ENCODE measurements at regions not wholly inside any gene's neighbourhood (a gene's known extent, or its start where the extent isn't known, plus 50 kb on each side); places are given as distances from the start of the nearest gene placed in this dataset.
"Not testable (repeated sequence)": the region's sequence is repeated elsewhere in the genome, so short reads cannot be mapped to it uniquely, and the experiment has no call there.

DNA sequence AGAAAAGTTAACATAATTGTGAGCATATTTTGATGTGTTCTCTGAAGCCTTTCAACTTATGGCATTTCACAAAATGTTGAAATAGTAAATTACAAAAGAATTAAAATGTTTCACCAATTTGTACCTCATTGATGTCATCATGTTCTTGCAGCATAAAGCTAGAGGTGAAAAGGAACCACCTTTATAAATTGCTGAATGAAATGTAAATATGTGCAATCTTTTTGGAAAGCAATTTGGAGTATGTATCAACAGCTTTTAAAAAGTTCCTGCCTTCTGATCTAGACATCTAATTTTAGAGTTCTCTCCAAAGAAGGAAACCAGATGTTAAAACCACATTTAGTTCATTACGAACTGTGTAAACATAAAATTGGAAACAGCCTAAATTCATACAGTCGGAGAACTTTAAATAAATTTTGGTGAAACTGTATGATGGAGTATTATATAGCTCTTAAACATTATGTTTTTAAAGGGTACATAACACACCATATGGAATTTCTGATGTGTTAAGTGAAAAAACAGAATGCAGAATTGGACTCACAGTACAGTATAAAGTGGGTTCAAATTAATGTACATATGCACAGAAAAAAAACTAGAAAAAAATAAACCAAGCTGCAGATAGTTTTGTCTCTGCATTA, 311.2 kb upstream of the NAALADL2 start:
- DNase-seq, result no peak

DNA sequence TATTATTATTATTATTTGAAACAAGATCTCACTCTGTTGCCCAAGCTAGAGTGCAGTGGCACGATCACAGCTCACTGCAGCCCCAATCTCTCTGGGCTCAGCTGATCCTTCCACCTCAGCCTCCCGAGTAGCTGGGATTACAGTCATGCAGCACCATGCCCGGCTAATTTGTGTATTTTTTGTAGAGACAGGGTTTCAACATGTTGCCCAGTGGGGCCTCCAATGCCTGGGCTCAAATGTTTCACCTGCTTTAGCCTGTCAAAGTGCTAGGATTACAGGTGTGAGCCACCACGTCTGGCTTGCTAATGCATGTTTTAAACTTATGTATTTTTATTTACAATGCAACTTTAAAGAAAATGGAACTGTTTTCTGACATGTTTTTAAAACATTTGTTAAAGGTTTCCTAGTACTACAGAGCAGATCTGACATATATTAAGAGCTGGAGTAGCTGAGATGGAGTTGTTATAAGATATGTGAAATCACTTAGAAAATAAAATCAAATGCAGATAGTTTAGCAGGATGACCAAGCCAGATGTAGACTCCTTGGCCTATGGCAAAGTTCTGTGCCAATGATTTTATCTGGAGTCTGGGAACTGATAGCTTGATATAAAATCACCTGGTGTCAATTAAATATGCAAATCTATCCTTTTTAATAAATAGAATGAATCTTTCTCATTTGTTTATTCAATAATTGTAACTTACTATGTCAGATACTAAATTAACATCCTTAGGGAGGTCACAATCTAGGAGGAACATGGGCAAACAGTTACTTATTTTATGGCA, 310.1 kb upstream of the NAALADL2 start:
- DNase-seq, result no peak

DNA sequence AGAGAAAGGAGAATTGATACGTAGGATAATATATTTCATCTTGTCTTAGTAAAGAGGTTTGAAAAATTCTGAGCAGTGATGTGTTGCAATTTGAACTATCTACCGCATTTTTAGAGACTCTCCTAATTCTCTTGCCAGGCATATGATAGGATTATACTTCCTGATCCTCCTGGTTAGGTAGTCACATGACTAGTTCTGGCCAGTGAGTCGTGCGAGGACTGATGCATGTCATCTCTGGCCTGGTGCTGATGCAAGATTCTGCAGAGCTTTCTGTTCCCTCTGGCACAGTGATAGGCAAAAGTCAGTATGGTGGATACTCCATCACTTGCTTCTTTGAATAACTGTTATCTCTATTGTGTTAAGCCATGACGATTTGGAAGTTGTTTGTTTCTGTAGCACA, 277.6 kb upstream of the NAALADL2 start:
- no peak for DNase-seq

DNA sequence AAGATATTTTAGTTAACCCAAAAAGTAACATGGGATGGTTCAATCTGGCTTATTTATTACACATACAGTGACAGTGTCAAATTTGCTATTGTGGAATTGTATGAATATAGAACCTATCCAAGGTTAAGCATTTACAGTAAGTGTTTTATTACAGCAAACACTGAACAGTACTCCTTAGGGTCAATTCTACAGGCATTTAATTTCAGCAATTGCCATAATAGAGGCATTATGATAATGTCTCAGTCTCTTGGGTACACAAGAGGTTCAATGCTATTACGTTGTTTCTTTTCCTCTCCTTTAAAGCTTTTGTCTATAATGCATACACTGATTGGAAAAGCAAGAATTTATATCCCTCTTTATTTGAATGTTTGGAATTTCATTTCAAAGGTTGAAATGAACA, 275.7 kb upstream of the NAALADL2 start:
- no peak for DNase-seq

DNA sequence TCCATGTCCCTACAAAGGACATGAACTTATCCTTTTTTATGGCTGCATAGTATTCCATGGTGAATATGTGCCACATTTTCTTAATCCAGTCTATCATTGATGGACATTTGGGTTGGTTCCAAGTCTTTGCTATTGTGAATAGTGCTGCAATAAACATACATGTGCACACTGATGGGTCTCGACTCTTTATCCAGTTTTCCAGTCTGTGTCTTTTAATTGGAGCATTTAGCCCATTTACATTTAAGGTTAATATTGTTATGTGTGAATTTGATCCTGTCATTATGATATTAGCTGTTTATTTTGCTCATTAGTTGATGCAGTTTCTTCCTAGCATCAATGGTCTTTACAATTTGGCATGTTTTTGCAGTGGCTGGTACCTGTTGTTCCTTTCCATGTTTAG, 272.0 kb upstream of the NAALADL2 start:
- DNase-seq, result not testable (repeated sequence)

DNA sequence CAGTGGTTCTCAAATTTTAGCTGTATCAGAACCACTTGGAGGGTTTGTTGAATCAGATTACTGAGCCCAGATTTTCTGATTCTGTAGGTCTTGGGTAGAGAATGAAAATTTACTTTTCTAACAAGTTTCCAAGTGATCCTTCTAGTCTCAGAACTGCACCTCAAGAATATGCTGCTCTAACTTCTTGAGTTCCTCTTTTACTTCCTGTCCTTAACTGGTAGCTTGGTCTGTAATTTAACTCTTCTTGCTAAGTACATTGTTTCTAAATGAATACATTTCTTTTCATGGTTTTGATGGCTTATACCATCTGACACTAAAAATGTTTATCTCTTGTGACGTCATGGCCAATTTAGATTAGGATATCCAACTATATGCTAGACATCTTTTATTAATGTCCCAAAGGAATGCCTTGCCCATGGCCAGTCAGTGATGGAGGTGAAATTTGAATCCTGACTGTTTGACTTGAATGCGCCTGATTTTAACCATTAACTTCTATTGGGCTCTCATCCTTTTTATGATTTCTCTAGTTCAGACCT, 262.6 kb upstream of the NAALADL2 start:
- DNase-seq, result no peak

DNA sequence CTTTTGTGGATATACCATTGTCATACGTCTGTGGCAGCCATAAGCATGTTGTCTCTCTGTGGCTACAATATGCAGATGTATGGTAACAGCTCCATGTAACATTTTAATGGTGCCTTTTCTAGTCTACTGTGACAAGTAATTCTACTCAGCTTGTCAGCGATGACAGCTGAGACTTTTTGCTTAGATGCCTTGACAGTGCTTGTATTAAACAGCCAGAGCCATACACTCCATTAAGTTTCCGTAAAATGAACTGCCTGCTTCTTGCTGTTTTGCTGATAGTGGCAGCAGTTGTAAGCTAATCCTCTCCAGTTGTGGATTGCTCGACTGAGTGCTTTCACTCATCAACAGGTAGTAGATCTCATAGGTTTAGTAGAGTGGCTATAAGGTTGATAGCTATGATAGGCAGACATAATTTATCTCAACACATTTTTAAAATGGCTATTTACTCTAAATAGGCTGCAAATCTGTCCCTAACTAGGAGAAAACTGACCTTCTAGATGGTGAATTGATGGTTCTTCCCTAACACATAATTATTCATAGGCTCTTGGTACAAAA, 260.2 kb upstream of the NAALADL2 start:
- DNase-seq, result no peak

DNA sequence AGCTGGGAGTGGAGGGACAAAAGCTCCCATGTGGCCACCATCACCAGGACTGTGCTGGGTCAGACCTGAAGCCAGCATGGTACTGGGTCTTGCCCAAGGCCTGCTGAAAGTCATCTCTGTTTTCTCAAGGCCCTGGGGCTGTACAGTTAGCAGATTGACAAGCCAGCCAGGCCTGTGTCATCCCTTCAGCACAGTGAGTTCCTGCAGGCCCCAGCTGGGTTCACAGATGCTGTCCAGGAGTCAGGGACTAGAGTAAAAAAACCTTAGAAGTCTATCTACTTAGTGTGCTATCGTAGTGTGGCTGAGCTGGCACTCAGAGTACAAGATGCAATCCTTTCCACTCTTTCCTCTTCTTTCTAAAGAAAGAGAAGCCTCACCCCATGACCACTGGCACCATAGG, 246.0 kb upstream of the NAALADL2 start:
- DNase-seq, result no peak

DNA sequence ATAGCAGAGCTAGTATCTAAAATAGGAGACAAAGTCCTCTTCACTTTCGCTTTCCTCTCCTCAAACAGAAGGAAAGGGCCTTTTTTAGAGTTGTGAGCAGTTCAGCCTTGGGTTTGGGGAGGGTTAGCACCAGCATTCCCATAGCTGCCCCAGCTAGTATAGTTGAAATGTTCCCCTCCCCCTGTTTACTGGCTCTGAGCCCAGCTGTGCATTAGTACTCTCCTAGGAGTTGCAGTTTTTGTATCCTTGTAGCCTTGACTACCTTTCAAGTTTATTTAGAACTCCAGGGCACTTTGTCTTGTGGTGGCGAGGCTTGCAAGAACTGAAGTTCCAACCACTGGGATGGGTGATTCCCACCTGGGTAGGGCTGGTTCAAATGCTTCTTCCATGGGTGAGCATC, 245.1 kb upstream of the NAALADL2 start:
- no peak for DNase-seq

DNA sequence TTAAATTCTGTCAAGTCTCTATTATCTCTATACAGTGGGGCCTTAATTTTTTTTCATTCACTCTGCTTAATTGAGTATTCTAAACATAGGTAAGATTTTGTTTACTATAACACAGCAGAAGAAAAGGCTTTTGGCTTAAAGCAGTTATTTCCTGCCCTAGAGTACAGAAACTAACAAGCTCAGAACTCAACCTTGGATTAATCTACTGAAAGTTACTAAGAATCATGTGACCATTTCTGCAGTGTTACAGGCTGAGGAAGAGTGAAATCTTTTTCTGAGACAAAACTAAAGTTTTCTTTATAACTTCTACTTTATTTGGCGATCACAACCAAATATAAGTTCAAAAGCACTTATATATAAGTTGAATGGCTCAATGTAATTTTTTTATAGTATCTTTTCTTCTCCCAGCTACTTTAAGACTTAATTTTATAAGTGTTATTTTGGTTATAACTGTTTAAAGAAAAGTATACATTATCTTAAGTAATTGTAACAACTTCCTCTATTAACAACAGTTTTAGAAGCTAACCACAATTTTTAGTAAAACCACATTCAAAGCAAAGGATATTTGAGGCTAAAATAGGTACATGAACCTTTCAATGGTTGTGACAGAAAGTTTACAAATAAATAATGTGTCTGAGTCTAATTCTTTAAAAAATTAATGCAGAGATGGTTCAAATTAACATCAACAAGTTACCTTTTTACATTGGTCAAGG, 240.6 kb upstream of the NAALADL2 start:
- no peak for DNase-seq

DNA sequence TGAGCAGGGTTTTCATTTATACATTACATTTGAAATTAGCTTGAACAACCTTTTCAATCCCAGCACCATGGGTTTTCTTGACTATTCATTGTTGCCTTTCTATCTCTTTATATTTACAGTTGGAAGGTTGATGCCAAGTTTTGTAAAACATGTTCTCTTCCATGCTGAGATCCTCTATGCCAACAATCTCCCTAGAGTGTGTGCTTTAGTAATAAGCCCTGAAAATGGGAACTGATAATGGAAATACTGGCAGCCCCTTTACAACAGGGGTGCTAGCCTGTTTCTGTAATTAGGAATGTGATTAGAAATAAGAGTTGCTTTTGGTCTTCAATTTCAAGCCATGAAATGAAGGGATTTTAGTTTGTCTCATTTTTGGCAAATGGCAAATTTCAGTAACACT, 239.9 kb upstream of the NAALADL2 start:
- DNase-seq, result no peak

DNA sequence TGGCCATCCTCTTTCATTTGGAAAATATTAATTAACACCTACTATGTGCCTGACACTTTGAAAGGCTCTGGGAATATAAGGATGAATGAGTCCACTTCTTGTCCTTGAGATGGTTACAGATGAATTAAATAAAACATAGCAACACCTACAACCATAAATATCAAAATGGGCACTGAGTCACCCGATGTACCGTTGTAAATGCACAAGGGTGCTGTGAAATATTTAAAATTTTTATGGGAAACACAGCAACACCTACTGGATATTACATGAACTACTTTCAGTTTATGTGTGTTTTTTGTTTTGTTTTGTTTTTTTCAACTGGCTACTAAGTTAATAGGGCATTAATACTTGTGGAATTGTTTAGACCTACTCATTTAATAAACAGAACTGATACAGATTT, 239.0 kb upstream of the NAALADL2 start:
- no peak for DNase-seq

DNA sequence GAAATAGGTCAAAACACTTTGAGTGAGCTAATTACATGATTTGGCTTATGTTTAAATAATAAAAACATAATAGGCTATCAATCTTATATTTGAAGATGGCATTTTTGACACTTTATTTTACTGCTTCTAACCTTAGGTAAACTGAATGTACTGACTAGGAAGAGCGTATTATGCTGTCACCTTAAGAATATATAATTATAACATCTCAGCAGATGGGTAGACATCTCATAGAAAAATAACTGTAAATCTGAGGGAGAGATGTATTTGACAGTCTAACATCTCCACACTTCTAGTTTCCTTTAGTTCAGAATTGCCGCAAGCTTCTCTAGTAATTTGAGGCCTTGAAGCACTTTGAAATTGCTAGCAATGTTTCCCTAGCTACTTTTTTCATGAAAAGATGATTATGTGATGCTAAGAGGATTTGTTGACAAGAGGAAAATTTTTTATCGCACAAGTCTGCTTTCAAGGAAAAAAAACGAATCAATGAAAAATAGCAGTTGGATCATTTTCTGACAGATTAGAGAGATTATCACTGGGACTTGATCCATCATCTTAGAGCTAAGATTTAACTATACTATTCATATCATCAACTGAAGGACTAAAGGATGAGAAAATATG, 238.2 kb upstream of the NAALADL2 start:
- DNase-seq, result no peak

DNA sequence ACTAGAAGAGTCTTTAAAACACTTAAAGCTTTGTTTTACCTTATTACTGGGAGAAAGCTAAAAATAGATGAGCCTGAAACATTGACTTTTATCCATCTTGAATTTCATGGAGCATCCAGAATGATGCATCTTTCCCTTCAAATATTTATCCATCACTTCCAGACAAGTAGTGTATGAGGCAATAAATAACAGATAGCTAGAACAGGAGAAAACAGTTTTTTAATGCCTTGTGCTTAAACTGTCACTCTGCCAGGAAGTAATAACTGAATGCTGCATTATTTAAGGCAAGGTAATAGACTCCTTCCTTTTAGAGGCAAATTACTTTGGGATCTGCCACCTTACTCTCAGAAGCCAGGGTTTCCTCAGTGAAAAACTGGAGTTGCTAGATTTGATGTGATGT, 225.8 kb upstream of the NAALADL2 start:
- DNase-seq, result no peak

DNA sequence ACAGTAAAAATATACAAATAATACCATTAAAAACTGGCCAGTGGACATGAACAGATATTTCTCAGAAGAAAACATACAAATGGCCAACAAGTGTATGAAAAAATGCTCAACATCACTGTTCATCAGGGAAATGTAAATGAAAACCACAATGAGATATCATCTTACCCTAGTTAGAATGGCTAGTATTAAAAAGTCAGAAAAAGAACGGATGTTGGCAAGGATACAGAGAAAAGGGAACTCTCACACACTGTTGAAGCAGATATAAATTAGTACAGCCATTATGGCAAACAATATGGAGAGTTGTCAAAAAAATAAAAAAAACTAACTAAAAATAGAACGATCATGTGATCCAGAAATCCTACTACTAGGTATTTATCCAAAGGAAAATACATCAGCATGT, 222.7 kb upstream of the NAALADL2 start:
- no peak for DNase-seq

DNA sequence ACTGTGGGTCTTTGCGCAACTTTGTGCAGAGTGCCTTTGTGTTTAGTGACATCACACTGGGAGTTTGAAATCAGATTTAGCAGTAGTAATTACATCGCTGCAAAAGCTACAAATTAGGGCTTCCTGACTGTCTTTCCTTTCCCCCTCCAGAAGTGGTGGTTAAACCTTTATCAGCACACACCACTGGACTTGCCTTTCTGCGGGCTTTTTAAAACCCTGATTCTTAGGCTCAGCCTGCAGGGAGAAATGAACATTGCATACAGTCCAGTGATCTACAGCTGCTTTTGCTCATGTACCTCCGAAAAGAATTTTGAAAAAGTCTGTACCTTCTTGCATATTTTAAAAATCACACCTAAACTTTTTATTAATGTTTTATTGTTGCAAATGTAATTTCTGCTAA, 219.7 kb upstream of the NAALADL2 start:
- DNase-seq, result no peak

DNA sequence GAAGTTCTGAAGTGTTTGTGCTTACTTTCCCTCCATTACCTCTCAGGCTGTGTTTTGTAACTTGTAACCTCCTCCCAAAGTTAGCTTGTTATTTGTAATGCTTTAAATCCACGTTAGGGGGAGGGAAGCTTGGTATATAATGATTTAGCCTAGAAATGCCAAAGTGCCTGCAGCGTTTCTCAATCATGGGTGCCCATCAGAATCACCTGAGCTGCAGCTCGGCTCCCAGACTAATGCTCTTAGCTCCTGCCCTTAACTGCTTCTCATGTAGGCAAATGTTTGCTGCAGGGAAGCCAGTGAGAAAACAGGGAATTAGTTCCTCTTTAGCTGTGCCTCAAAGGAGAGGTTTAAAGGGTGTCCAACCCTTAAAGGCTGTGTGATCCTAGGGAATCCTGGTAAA, 219.2 kb upstream of the NAALADL2 start:
- DNase-seq, result no peak

DNA sequence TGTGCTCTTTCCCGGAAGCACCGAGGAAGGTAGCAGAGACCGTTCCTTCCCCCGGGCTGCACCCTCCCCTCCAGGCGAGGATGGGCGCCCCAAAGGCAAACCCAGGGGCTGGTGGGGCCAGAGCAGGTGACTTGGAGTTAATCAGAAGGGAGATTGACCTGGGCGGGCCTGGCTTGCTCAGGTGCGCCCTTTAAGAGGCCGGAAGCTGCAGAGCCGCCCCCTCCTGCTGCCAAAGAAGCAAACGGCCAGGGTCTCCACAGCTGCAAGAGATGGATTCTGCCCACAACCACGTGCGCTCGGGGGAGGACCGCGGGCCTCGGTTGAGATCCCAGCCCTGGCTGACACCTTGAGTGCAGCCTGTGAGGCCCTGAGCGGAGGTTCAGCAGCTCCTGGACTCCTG, 218.2 kb upstream of the NAALADL2 start:
- no peak for DNase-seq

DNA sequence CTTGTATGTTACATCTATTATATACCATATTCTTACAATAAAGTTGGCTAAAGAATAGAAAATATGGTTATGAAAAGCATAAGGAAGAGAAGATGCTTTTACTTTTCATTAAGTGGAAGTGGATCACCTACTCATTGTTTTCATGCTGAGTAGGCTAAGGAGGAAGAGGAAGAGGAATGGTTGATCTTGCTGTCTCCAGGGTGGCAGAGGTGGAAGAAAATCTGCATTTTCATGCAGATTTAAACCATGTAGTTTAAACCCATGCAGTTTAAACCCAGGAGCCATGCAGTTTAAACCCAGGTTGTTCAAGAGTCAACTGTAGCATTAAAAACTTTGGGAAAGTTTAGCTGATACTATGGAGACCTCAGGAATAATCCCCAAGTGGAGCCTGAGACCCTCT, 214.8 kb upstream of the NAALADL2 start:
- no peak for DNase-seq

DNA sequence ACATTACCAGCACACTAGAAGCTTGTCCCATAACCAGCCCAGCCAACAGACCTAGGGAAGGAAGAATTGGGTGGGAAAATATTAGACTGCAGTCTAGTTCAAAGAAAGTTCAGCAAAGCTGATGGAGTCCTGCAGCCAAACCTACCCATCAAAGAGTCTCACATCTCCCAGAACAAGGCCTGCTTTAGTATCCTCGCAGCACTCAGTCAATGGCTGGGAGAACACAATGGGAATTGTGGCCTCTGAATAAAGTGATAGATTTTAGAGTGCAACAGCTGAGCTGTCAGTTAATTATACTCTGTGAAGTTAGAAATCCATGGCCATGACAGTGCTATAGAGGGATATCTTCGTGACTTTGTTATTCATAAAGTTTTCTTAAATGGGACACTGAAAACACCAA, 207.2 kb upstream of the NAALADL2 start:
- DNase-seq, result no peak

DNA sequence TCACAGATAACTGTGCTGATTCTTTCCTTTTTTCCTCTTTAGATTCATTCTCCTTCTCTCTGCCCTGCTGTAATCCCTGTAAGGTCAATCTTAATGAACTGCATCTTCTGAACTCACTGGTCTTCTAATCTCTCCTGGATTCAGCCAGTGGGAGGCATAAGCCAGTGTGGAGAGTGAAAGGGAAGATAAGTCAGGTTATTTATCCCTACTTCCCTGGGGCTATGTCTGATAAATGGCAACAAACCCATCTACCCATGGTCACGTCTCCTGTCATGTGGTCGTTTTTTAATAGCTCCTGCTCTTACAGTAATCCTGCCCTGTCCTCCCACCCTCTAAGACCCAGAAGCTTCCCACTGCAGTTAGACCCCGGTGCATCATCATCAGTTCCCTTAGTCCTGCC, 199.6 kb upstream of the NAALADL2 start:
- no peak for DNase-seq

DNA sequence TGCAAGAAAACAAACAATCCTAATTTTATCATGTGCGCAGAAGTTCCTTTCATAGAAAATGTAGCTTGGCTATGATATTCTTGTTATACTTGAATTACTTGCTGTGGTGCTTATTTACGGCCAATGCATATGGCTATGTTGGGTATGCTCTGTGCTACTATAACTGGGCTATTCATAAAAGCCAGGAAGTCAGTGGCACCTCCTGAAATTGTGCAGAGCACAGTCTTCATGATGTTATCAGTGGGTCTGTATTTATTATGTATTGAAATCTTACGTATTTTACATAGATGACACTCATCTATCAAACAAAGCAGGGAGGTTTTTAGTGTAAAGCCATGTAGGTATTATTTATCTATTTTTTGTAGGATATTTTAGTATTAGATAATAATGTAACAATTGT, 196.5 kb upstream of the NAALADL2 start:
- no peak for DNase-seq

DNA sequence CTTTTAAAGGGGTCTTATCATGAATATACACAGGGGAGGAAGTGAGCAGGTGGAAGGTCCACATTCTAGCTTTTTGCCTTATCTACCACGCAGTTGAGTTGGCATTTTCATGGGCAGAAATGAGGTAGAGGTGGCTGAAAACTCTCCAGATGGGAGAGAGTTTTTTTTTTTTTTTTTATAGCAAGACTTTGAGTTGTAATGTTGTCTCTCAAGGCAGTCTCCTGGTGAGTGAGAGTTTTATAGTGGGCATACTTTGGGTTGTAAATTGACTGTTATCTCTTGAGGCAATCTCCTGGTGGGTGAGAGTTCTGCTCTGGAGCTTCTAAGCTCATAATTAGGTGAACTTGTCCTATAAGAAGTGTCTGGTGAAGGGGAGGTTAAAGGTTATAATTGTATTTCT, 191.7 kb upstream of the NAALADL2 start:
- DNase-seq, result no peak
